ENCODE measurements at regions not wholly inside any gene's neighbourhood (a gene's known extent, or its start where the extent isn't known, plus 50 kb on each side); places are given as distances from the start of the nearest gene placed in this dataset.

- no peaks in the 10 kb centered on the region for H3K36me3 ChIP-seq (ENCODE audit: insufficient read depth, low read length)
- peaks cover 13% of the 10 kb centered on the region for H3K9me3 Mint-ChIP-seq (ENCODE audit: unreplicated experiment)
- H3K4me3 ChIP-seq (ENCODE audit: insufficient read depth, low read depth, low read length): no peak overlapping the region
- no peaks in the 10 kb centered on the region for H3K4me1 ChIP-seq (ENCODE audit: insufficient read depth, low read length)
- no peaks in the 10 kb centered on the region for H3K79me2 ChIP-seq (ENCODE audit: insufficient read depth, low read length)
- H3K27ac ChIP-seq (ENCODE audit: low read depth, low read length): no peak overlapping the region
- H3K4me1 Mint-ChIP-seq (ENCODE audit: low read depth, unreplicated experiment): peaks cover 2% of the 10 kb centered on the region
- H3K4me2 ChIP-seq (ENCODE audit: low read length): no peak overlapping the region
- no peaks in the 10 kb centered on the region for H4K20me1 ChIP-seq (ENCODE audit: insufficient read depth, low read length)
- H3K27ac Mint-ChIP-seq (ENCODE audit: unreplicated experiment): no peak overlapping the region
- H2AFZ ChIP-seq (ENCODE audit: low read depth, low read length): no peak overlapping the region
- H3K27me3 Mint-ChIP-seq (ENCODE audit: low read depth, unreplicated experiment): peaks cover 49% of the 10 kb centered on the region
- FAIRE-seq (no peak), DNase-seq (ENCODE audit: low read depth) (no peak)
- H3K36me3 Mint-ChIP-seq (ENCODE audit: low read depth, unreplicated experiment): peaks cover 2% of the 10 kb centered on the region
- no peaks in the 10 kb centered on the region for H3K27me3 ChIP-seq (ENCODE audit: insufficient read depth, low read length)
- no peak overlapping the region for H3K4me3 Mint-ChIP-seq (ENCODE audit: unreplicated experiment)
- no peak for TF ChIP-seq EZH2 (IDR thresholded peaks at IDR 0.05; ENCODE audit: insufficient read depth, low read length)
- no peak for TF ChIP-seq CTCF (IDR thresholded peaks at IDR 0.05; ENCODE audit: insufficient read depth, low read depth, low read length)
- H3K9ac ChIP-seq (ENCODE audit: low read length): no peak overlapping the region
- H3K9me3 ChIP-seq (ENCODE audit: insufficient read depth, low read depth, low read length): peaks cover 3% of the 10 kb centered on the region
Measured at GRCh38 chr6:170167657-170168159, 123.2 kb downstream of the DLL1 start.

GRCh38 chr6:170166511-170167122, 124.3 kb downstream of the DLL1 start:
- H2AFZ ChIP-seq (ENCODE audit: low read depth, low read length): no peak overlapping the region
- H3K4me1 ChIP-seq (ENCODE audit: insufficient read depth, low read length): no peaks in the 10 kb centered on the region
- Mint-ChIP-seq H3K27ac (ENCODE audit: unreplicated experiment) (no peak overlapping the region), H3K9me3 (ENCODE audit: unreplicated experiment) (peaks cover 13% of the 10 kb centered on the region), H3K4me1 (ENCODE audit: low read depth, unreplicated experiment) (peaks cover 2% of the 10 kb centered on the region), H3K27me3 (ENCODE audit: low read depth, unreplicated experiment) (peaks cover 45% of the 10 kb centered on the region), H3K36me3 (ENCODE audit: low read depth, unreplicated experiment) (peaks cover 2% of the 10 kb centered on the region), H3K4me3 (ENCODE audit: unreplicated experiment) (no peak overlapping the region)
- no peak overlapping the region for H3K4me3 ChIP-seq (ENCODE audit: insufficient read depth, low read depth, low read length)
- no peaks in the 10 kb centered on the region for H3K79me2 ChIP-seq (ENCODE audit: insufficient read depth, low read length)
- no peak for FAIRE-seq
- no peak overlapping the region for H3K27ac ChIP-seq (ENCODE audit: low read depth, low read length)
- H3K4me2 ChIP-seq (ENCODE audit: low read length): no peak overlapping the region
- DNase-seq (ENCODE audit: low read depth): no peak
- H3K27me3 ChIP-seq (ENCODE audit: insufficient read depth, low read length): no peaks in the 10 kb centered on the region
- no peaks in the 10 kb centered on the region for H4K20me1 ChIP-seq (ENCODE audit: insufficient read depth, low read length)
- no peaks in the 10 kb centered on the region for H3K36me3 ChIP-seq (ENCODE audit: insufficient read depth, low read length)
- peaks cover 3% of the 10 kb centered on the region for H3K9me3 ChIP-seq (ENCODE audit: insufficient read depth, low read depth, low read length)
- TF ChIP-seq EZH2 (IDR thresholded peaks at IDR 0.05; ENCODE audit: insufficient read depth, low read length): no peak
- TF ChIP-seq CTCF (IDR thresholded peaks at IDR 0.05; ENCODE audit: insufficient read depth, low read depth, low read length): no peak
- H3K9ac ChIP-seq (ENCODE audit: low read length): no peak overlapping the region

DNA sequence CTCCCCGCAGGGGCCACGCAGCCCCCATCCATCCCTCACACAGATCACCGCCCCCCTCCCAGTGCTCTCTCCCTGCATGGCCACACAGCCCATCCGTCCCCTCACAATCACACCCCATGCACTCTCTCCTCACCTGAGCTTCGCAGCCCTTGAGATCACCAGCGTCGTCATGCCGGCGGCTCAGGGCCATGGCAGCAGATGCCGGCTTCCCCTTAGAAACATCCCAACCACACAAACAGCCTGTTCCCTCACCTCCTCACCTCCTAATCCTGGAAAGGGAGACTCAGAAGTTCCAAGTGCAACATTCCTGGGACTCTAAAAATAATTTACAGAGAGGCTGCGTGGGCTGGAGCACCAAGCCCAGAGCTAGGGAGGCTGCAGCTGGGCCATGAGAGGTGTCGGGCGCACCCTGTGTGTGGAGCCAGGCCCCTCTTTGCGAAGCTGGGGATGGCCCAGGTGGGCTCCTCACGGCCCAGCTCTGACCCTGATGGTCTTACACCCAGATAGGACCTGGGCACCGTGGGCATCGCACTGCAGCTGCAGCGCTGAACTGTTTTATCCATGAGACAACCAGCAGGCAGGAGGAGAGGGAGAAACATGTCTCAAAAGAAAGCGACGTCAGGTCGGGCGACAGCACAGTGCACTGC, 125.3 kb downstream of the DLL1 start:
- Mint-ChIP-seq H3K27ac (ENCODE audit: unreplicated experiment) (no peak overlapping the region), H3K9me3 (ENCODE audit: unreplicated experiment) (peaks cover 8% of the 10 kb centered on the region), H3K4me3 (ENCODE audit: unreplicated experiment) (no peak overlapping the region), H3K36me3 (ENCODE audit: low read depth, unreplicated experiment) (no peaks in the 10 kb centered on the region), H3K4me1 (ENCODE audit: low read depth, unreplicated experiment) (peaks cover 2% of the 10 kb centered on the region), H3K27me3 (ENCODE audit: low read depth, unreplicated experiment) (peaks cover 35% of the 10 kb centered on the region)
- TF ChIP-seq CTCF (IDR thresholded peaks at IDR 0.05; ENCODE audit: insufficient read depth, low read depth, low read length) (no peak), EZH2 (IDR thresholded peaks at IDR 0.05; ENCODE audit: insufficient read depth, low read length) (no peak)
- H4K20me1 ChIP-seq (ENCODE audit: insufficient read depth, low read length): no peaks in the 10 kb centered on the region
- DNase-seq (ENCODE audit: low read depth) (no peak), FAIRE-seq (no peak)
- no peaks in the 10 kb centered on the region for H3K79me2 ChIP-seq (ENCODE audit: insufficient read depth, low read length)
- H3K27ac ChIP-seq (ENCODE audit: low read depth, low read length): no peak overlapping the region
- no peak overlapping the region for H3K4me2 ChIP-seq (ENCODE audit: low read length)
- H3K36me3 ChIP-seq (ENCODE audit: insufficient read depth, low read length): no peaks in the 10 kb centered on the region
- H2AFZ ChIP-seq (ENCODE audit: low read depth, low read length): no peak overlapping the region
- H3K9me3 ChIP-seq (ENCODE audit: insufficient read depth, low read depth, low read length): peaks cover 3% of the 10 kb centered on the region
- no peak overlapping the region for H3K4me3 ChIP-seq (ENCODE audit: insufficient read depth, low read depth, low read length)
- no peak overlapping the region for H3K9ac ChIP-seq (ENCODE audit: low read length)
- no peaks in the 10 kb centered on the region for H3K4me1 ChIP-seq (ENCODE audit: insufficient read depth, low read length)
- H3K27me3 ChIP-seq (ENCODE audit: insufficient read depth, low read length): no peaks in the 10 kb centered on the region

Measured in astrocyte (in vitro differentiated cells and primary cell).